Loucy (cell line): ENCODE measurements at regions not wholly inside any gene's neighbourhood (a gene's known extent, or its start where the extent isn't known, plus 50 kb on each side); places are given as distances from the start of the nearest gene placed in this dataset.

Experiments used
- H2AFZ ChIP-seq: fragments of 200-600 bp; sonication (generic); 2 replicates; pipeline ENCODE4 v1.6.0; 2016; ENCODE audit warnings: antibody characterized with exemption, mild to moderate bottlenecking, low read length, moderate library complexity
- H3F3A ChIP-seq: fragments of 200-600 bp; 2 replicates; pipeline ENCODE4 v1.6.0; 2016; ENCODE audit warnings: antibody characterized with exemption, low read depth, mild to moderate bottlenecking
- H3K27me3 ChIP-seq: fragments of 200-600 bp; sonication (generic); 2 replicates; pipeline ENCODE4 v1.6.1; 2014; ENCODE audit warnings: low read length, mild to moderate bottlenecking; ENCODE audit not compliant: insufficient read depth, poor library complexity, severe bottlenecking
- H3K36me3 ChIP-seq: fragments of 200-600 bp; sonication (generic); 2 replicates; pipeline ENCODE4 v1.6.1; 2016; ENCODE audit warnings: low read length; ENCODE audit not compliant: insufficient read depth
- H3K4me1 ChIP-seq: fragments of 200-600 bp; sonication (generic); 2 replicates; pipeline ENCODE4 v1.5.1; 2014; ENCODE audit warnings: low read length, mild to moderate bottlenecking; ENCODE audit not compliant: insufficient read depth, poor library complexity, severe bottlenecking
- H3K4me2 ChIP-seq: fragments of 200-600 bp; sonication (generic); 2 replicates; pipeline ENCODE4 v1.6.0; 2014; ENCODE audit warnings: antibody characterized with exemption, low read length, low read depth, mild to moderate bottlenecking; ENCODE audit not compliant: poor library complexity, severe bottlenecking
- H3K4me3 ChIP-seq: fragments of 200-600 bp; sonication (generic); 2 replicates; pipeline ENCODE4 v1.5.1; 2014; ENCODE audit warnings: low read length, mild to moderate bottlenecking, mixed read lengths; ENCODE audit not compliant: poor library complexity, severe bottlenecking
- H3K79me2 ChIP-seq: fragments of 200-600 bp; sonication (generic); 2 replicates; pipeline ENCODE4 v1.6.1; 2014; ENCODE audit warnings: low read length; ENCODE audit not compliant: insufficient read depth
- H3K9ac ChIP-seq: fragments of 200-600 bp; sonication (generic); 2 replicates; pipeline ENCODE4 v1.6.0; 2014; ENCODE audit warnings: mild to moderate bottlenecking, low read depth, low read length, moderate library complexity; ENCODE audit not compliant: poor library complexity, severe bottlenecking
- H3K9me2 ChIP-seq: fragments of 200-600 bp; sonication (generic); replicated peaks from 2 replicates; pipeline ENCODE4 v1.6.1; 2016; ENCODE audit warnings: low read depth, low read length, mixed read lengths
- H3K9me3 ChIP-seq: fragments of 200-600 bp; sonication (generic); 2 replicates; pipeline ENCODE4 v1.6.1; 2014; ENCODE audit warnings: mild to moderate bottlenecking, antibody characterized with exemption, low read length, low read depth; ENCODE audit not compliant: insufficient read depth
- H4K20me1 ChIP-seq: fragments of 200-600 bp; sonication (generic); 2 replicates; pipeline ENCODE4 v1.6.0; 2014; ENCODE audit warnings: antibody characterized with exemption, low read length, mild to moderate bottlenecking; ENCODE audit not compliant: insufficient read depth, poor library complexity, severe bottlenecking
- CTCF ChIP-seq: fragments of 200-600 bp; sonication (generic); conservative IDR thresholded peaks from 2 replicates; pipeline ENCODE4 v1.5.1; 2014; ENCODE audit warnings: mild to moderate bottlenecking, antibody characterized with exemption, low read length
- EZH2phosphoT487 ChIP-seq: fragments of 200-600 bp; IDR thresholded peaks from 2 replicates; pipeline ENCODE4 v1.6.1; 2018; ENCODE audit warnings: antibody characterized with exemption, mild to moderate bottlenecking, moderate library complexity, borderline replicate concordance

GRCh38 chr1:201639826-201640225 lies 100.9 kb downstream of the NAV1 start:
- no peak overlapping the region for H3K9ac ChIP-seq
- H2AFZ ChIP-seq, result no peak overlapping the region
- no peak overlapping the region for H3K4me2 ChIP-seq
- no peaks in the 10 kb centered on the region for H3K9me3 ChIP-seq
- no peaks in the 10 kb centered on the region for H3K36me3 ChIP-seq
- TF ChIP-seq EZH2phosphoT487, result no peak
- no peak for TF ChIP-seq CTCF
- no peaks in the 10 kb centered on the region for H3F3A ChIP-seq
- no peaks in the 10 kb centered on the region for H3K79me2 ChIP-seq
- H3K4me1 ChIP-seq, result no peaks in the 10 kb centered on the region
- H3K27me3 ChIP-seq, result no peaks in the 10 kb centered on the region
- H3K9me2 ChIP-seq, result no peaks in the 10 kb centered on the region
- no peaks in the 10 kb centered on the region for H4K20me1 ChIP-seq
- H3K4me3 ChIP-seq, result no peak overlapping the region

- Histone ChIP-seq H2AFZ (no peak overlapping the region), H3K4me3 (no peak overlapping the region), H4K20me1 (no peaks in the 10 kb centered on the region), H3K4me2 (no peak overlapping the region), H3K9ac (no peak overlapping the region), H3K9me2 (no peaks in the 10 kb centered on the region), H3F3A (no peaks in the 10 kb centered on the region), H3K27me3 (no peaks in the 10 kb centered on the region), H3K36me3 (no peaks in the 10 kb centered on the region), H3K79me2 (no peaks in the 10 kb centered on the region), H3K9me3 (no peaks in the 10 kb centered on the region), H3K4me1 (no peaks in the 10 kb centered on the region)
- TF ChIP-seq EZH2phosphoT487, result no peak
- no peak for TF ChIP-seq CTCF
Observed at GRCh38 chr1:201640624-201641023, 101.7 kb downstream of the NAV1 start.

GRCh38 chr1:201641524-201642253 lies 102.8 kb downstream of the NAV1 start:
- TF ChIP-seq CTCF (no peak), EZH2phosphoT487 (no peak)
- no peaks in the 10 kb centered on the region for H3F3A ChIP-seq
- no peak overlapping the region for H3K4me3 ChIP-seq
- H3K9me2 ChIP-seq, result no peaks in the 10 kb centered on the region
- no peaks in the 10 kb centered on the region for H3K79me2 ChIP-seq
- no peaks in the 10 kb centered on the region for H3K4me1 ChIP-seq
- H4K20me1 ChIP-seq, result no peaks in the 10 kb centered on the region
- no peak overlapping the region for H3K4me2 ChIP-seq
- no peaks in the 10 kb centered on the region for H3K36me3 ChIP-seq
- H2AFZ ChIP-seq, result no peak overlapping the region
- no peaks in the 10 kb centered on the region for H3K27me3 ChIP-seq
- H3K9ac ChIP-seq, result no peak overlapping the region
- no peaks in the 10 kb centered on the region for H3K9me3 ChIP-seq
